SK-N-SH (cell line): ENCODE measurements at regions not wholly inside any gene's neighbourhood (a gene's known extent, or its start where the extent isn't known, plus 50 kb on each side); places are given as distances from the start of the nearest gene placed in this dataset.

Experiments
- CTCF ChIA-PET: fragments of 300-600, 350-600 bp; formaldehyde crosslinking; extraction: SDS; loops from one replicate; lab custom pipeline; 2021; lab: Yijun Ruan, JAX
- POLR2A ChIA-PET: fragments of 350-600 bp; sonication (Branson Sonifier 250); formaldehyde crosslinking; extraction: SDS; loops from one replicate; lab custom pipeline; 2020; ENCODE audit warnings: antibody characterized with exemption, inconsistent platforms; lab: Yijun Ruan, JAX
- DNase-seq: peaks from one replicate; pipeline ENCODE4 v3.0.0; 2012
- H2AFZ ChIP-seq: fragments of 200-600 bp; sonication (generic); 2 replicates; pipeline ENCODE4 v1.8.1; 2016; ENCODE audit warnings: antibody characterized with exemption, mild to moderate bottlenecking, low read depth
- H3F3A ChIP-seq: fragments of 200-600 bp; sonication (generic); replicated peaks from 2 replicates; pipeline ENCODE3; 2016; ENCODE audit warnings: antibody characterized with exemption, mild to moderate bottlenecking; ENCODE audit not compliant: insufficient read depth
- H3K27ac ChIP-seq, 2 experiments: fragments of 200-500 bp in 1 of 2; fragments of 200-600 bp in 1 of 2; sonication (Bioruptor generic) in 1 of 2; sonication (generic), shearing (Covaris generic) in 1 of 2; 2 replicates each; pipeline versions ENCODE4 v1.5.1 to v1.6.1; 2014 to 2016; ENCODE audit warnings: low read depth in 2 of 2, inconsistent platforms in 1 of 2, low read length in 1 of 2, mild to moderate bottlenecking in 1 of 2, mixed read lengths in 1 of 2
- H3K27me3 ChIP-seq: fragments of 200-600 bp; sonication (generic), shearing (Covaris generic); 2 replicates; pipeline ENCODE4 v1.6.1; 2016; ENCODE audit warnings: mixed run types; ENCODE audit not compliant: insufficient read depth
- H3K36me3 ChIP-seq, 2 experiments: fragments of 200-500 bp in 1 of 2; fragments of 200-600 bp in 1 of 2; sonication (Bioruptor generic) in 1 of 2; sonication (generic) in 1 of 2; replicated peaks in 1 of 2; 2 replicates each; pipeline versions ENCODE3 to v1.5.1; 2014 to 2016; ENCODE audit warnings: low read length in 1 of 2, mild to moderate bottlenecking in 1 of 2; ENCODE audit not compliant: insufficient read depth in 2 of 2, control insufficient read depth in 1 of 2
- H3K4me1 ChIP-seq, 2 experiments: fragments of 200-500 bp in 1 of 2; fragments of 200-600 bp in 1 of 2; sonication (Bioruptor generic) in 1 of 2; sonication (generic), shearing (Covaris generic) in 1 of 2; 2 replicates each; pipeline versions ENCODE4 v1.5.1 to v1.6.1; 2014 to 2016; ENCODE audit warnings: low read depth in 1 of 2, low read length in 1 of 2, mixed run types in 1 of 2; ENCODE audit not compliant: insufficient read depth in 2 of 2, control insufficient read depth in 1 of 2
- H3K4me2 ChIP-seq: fragments of 200-600 bp; sonication (generic), shearing (Covaris generic); 2 replicates; pipeline ENCODE4 v1.6.1; 2017; ENCODE audit warnings: mixed run types
- H3K4me3 ChIP-seq, 2 experiments: fragments of 200-500 bp in 1 of 2; fragments of 200-600 bp in 1 of 2; sonication (Bioruptor generic) in 1 of 2; sonication (generic), shearing (Covaris generic) in 1 of 2; 2 replicates each; pipeline versions ENCODE4 v1.5.1 to v1.8.1; 2014 to 2016; ENCODE audit warnings: low read depth in 2 of 2, inconsistent platforms in 1 of 2, low read length in 1 of 2, mild to moderate bottlenecking in 1 of 2, mixed read lengths in 1 of 2, moderate library complexity in 1 of 2
- H3K79me2 ChIP-seq: fragments of 200-600 bp; sonication (generic); 2 replicates; pipeline ENCODE4 v1.8.1; 2017; ENCODE audit warnings: mild to moderate bottlenecking; ENCODE audit not compliant: insufficient read depth
- H3K9ac ChIP-seq: fragments of 200-600 bp; sonication (generic); 2 replicates; pipeline ENCODE4 v1.6.1; 2017; ENCODE audit warnings: mixed run types
- H3K9me2 ChIP-seq: fragments of 200-600 bp; sonication (generic); 2 replicates; pipeline ENCODE4 v1.6.1; 2017; ENCODE audit warnings: mixed run types
- H3K9me3 ChIP-seq: fragments of 200-600 bp; sonication (generic); 2 replicates; pipeline ENCODE4 v1.6.1; 2017; ENCODE audit warnings: mixed run types, mild to moderate bottlenecking, moderate library complexity
- H4K20me1 ChIP-seq: fragments of 200-600 bp; sonication (generic); 2 replicates; pipeline ENCODE4 v1.6.1; 2017; ENCODE audit warnings: mild to moderate bottlenecking, mixed run types; ENCODE audit not compliant: insufficient read depth
- ELF1 ChIP-seq: IDR thresholded peaks from 2 replicates; pipeline ENCODE4 v1.4.0; 2012
- FOXM1 ChIP-seq: IDR thresholded peaks from 2 replicates; pipeline ENCODE4 v1.4.0; 2012; ENCODE audit warnings: low read depth, mild to moderate bottlenecking
- GABPA ChIP-seq: IDR thresholded peaks from 2 replicates; pipeline ENCODE4 v1.4.0; 2012; ENCODE audit warnings: low read depth, mild to moderate bottlenecking
- GATA2 ChIP-seq: sonication (generic); formaldehyde crosslinking; IDR thresholded peaks from 2 replicates; pipeline ENCODE4 v1.5.0; 2020; ENCODE audit warnings: mild to moderate bottlenecking, missing genetic modification reagents
- IRF3 ChIP-seq: fragments of 150-350 bp; IDR thresholded peaks from 2 replicates; pipeline ENCODE4 v1.6.1; 2016; ENCODE audit warnings: mild to moderate bottlenecking, low read depth, low read length
- JUND ChIP-seq: IDR thresholded peaks from 2 replicates; pipeline ENCODE4 v1.4.0; 2012
- NFIC ChIP-seq: IDR thresholded peaks from 2 replicates; pipeline ENCODE4 v1.4.0; 2012; ENCODE audit warnings: borderline replicate concordance
- POLR2AphosphoS5 ChIP-seq: IDR thresholded peaks from 2 replicates; pipeline ENCODE4 v1.6.1; 2012; ENCODE audit warnings: low read depth, low read length
- RAD21 ChIP-seq: IDR thresholded peaks from 2 replicates; pipeline ENCODE4 v1.6.1; 2012; ENCODE audit warnings: mild to moderate bottlenecking, low read length
- REST ChIP-seq: IDR thresholded peaks from 2 replicates; pipeline ENCODE4 v1.6.1; 2012; ENCODE audit warnings: mild to moderate bottlenecking, low read depth, low read length, moderate library complexity
- SIN3A ChIP-seq: IDR thresholded peaks from 2 replicates; pipeline ENCODE4 v1.6.1; 2012; ENCODE audit warnings: low read depth, mild to moderate bottlenecking, low read length, moderate library complexity, borderline replicate concordance
- TAF1 ChIP-seq: IDR thresholded peaks from 2 replicates; pipeline ENCODE4 v1.6.1; 2012; ENCODE audit warnings: low read depth, mild to moderate bottlenecking, low read length, moderate library complexity, borderline replicate concordance
- TCF12 ChIP-seq: IDR thresholded peaks from 2 replicates; pipeline ENCODE4 v1.4.0; 2012
- USF1 ChIP-seq: IDR thresholded peaks from 2 replicates; pipeline ENCODE4 v1.4.0; 2012; ENCODE audit warnings: low read depth, borderline replicate concordance
- WGBS: methylation state at CpG from one replicate; pipeline ENCODE4 v1.1.6; 2017; ENCODE audit warnings: low lambda C conversion rate; 5-methylcytosine and 5-hydroxymethylcytosine counted together

GRCh38 chr11:15505155-15505554 is 390.4 kb downstream of the INSC start (continued):
- TF ChIP-seq GATA2 (CRISPR knock-in tag) = no peak
- TF ChIP-seq, all 33 proteins: peak for 0

- no peaks in the 10 kb centered on the region for H3F3A ChIP-seq
- no peak for DNase-seq
- H3K36me3 ChIP-seq = no peaks in the 10 kb centered on the region
- no peak overlapping the region for H3K4me2 ChIP-seq
- no peaks in the 10 kb centered on the region for H3K79me2 ChIP-seq
- H3K9me2 ChIP-seq = no peaks in the 10 kb centered on the region
- ChIA-PET POLR2A (no interaction called here), CTCF (interaction anchor here (0.5 kb wide), 1 partner anchor 274 kb away, joined by 3 read pairs; no protein-coding TSS in a partner anchor)
- H3K9me3 ChIP-seq = 0 out of 2 replicates have a peak, but pooled peaks cover 4% of the 10 kb centered on the region
- H3K9ac ChIP-seq = no peak overlapping the region
- no peak overlapping the region for H3K4me3 ChIP-seq
- H2AFZ ChIP-seq = no peak overlapping the region
- 15% methylated on average over 6 of the region's 6 CpGs for WGBS
- no peak overlapping the region for H3K27ac ChIP-seq
- no peaks in the 10 kb centered on the region for H3K27me3 ChIP-seq
- no peak for TF ChIP-seq ELF1
- no peak for TF ChIP-seq POLR2AphosphoS5
- TF ChIP-seq TAF1 = no peak
- TF ChIP-seq SIN3A = no peak
- no peak for TF ChIP-seq IRF3
- no peak for TF ChIP-seq GABPA
- TF ChIP-seq GATA2 (CRISPR knock-in tag) = no peak
- no peaks in the 10 kb centered on the region; a peak in 1 of 4 replicates for H3K4me1 ChIP-seq
- no peaks in the 10 kb centered on the region for H4K20me1 ChIP-seq
Measured at GRCh38 chr11:15507592-15507991, 392.9 kb downstream of the INSC start.

GRCh38 chr11:15509082-15509481 is 394.4 kb downstream of the INSC start:
- WGBS = 41% methylated on average over 2 of the region's 2 CpGs
- H3K27me3 ChIP-seq = no peaks in the 10 kb centered on the region
- 0 out of 2 replicates have a peak, but pooled peaks cover 4% of the 10 kb centered on the region for H3K9me3 ChIP-seq
- no peak overlapping the region for H3K4me3 ChIP-seq
- no peaks in the 10 kb centered on the region; a peak in 1 of 4 replicates for H3K4me1 ChIP-seq
- no peaks in the 10 kb centered on the region for H3K79me2 ChIP-seq
- no peak overlapping the region for H3K4me2 ChIP-seq
- H2AFZ ChIP-seq = no peak overlapping the region
- no peak for DNase-seq
- no peaks in the 10 kb centered on the region for H3F3A ChIP-seq
- CTCF ChIA-PET = no interaction called here
- H3K9me2 ChIP-seq = no peaks in the 10 kb centered on the region
- no peak for TF ChIP-seq TCF12
- no peak overlapping the region for H3K9ac ChIP-seq
- H3K36me3 ChIP-seq = no peaks in the 10 kb centered on the region
- POLR2A ChIA-PET = no interaction called here
- H3K27ac ChIP-seq = no peak overlapping the region
- no peaks in the 10 kb centered on the region for H4K20me1 ChIP-seq

GRCh38 chr11:15519124-15519791 is 404.5 kb downstream of the INSC start:
- no peaks in the 10 kb centered on the region for H3K79me2 ChIP-seq
- no peaks in the 10 kb centered on the region for H3K9me2 ChIP-seq
- H2AFZ ChIP-seq = no peak overlapping the region
- no peaks in the 10 kb centered on the region for H3F3A ChIP-seq
- ChIA-PET CTCF (interaction anchor here (1.2 kb wide), 1 partner anchor 20 kb away, joined by 4 read pairs; no protein-coding TSS in a partner anchor), POLR2A (no interaction called here)
- no peak overlapping the region for H3K9ac ChIP-seq
- H3K27ac ChIP-seq = no peak overlapping the region
- H3K4me1 ChIP-seq = no peaks in the 10 kb centered on the region
- no peaks in the 10 kb centered on the region for H4K20me1 ChIP-seq
- WGBS = 8% methylated on average over 2 of the region's 2 CpGs
- H3K4me2 ChIP-seq = no peak overlapping the region
- no peaks in the 10 kb centered on the region for H3K27me3 ChIP-seq
- H3K9me3 ChIP-seq = 0 out of 2 replicates have a peak, but pooled peaks cover 4% of the 10 kb centered on the region
- no peak for DNase-seq
- no peaks in the 10 kb centered on the region for H3K36me3 ChIP-seq
- no peak overlapping the region for H3K4me3 ChIP-seq
- no peak for TF ChIP-seq USF1
- no peak for TF ChIP-seq RAD21
- no peak for TF ChIP-seq POLR2AphosphoS5
- no peak for TF ChIP-seq REST
- TF ChIP-seq NFIC = no peak
- TF ChIP-seq JUND = no peak
- TF ChIP-seq FOXM1 = no peak
